BLaER1 treated with 17β-estradiol and CSF1 and Interleukin-3, amounts not matched to agents 10 nM and 100 nM (cell line): ENCODE measurements at regions not wholly inside any gene's neighbourhood (a gene's known extent, or its start where the extent isn't known, plus 50 kb on each side); places are given as distances from the start of the nearest gene placed in this dataset.

ENCODE experiments used
- H3K27ac ChIP-seq, 11 experiments: shearing (Covaris generic); formaldehyde crosslinking; 2 replicates each; pipeline ENCODE4 v1.8.1; 2022
- H3K27me3 ChIP-seq, 11 experiments: shearing (Covaris generic); formaldehyde crosslinking; 2 replicates each; pipeline ENCODE4 v1.8.1; 2022
- H3K36me3 ChIP-seq, 11 experiments: shearing (Covaris generic); formaldehyde crosslinking; 2 replicates each; pipeline ENCODE4 v1.8.1; 2022
- H3K4me1 ChIP-seq, 10 experiments: shearing (Covaris generic); formaldehyde crosslinking; 2 replicates each; pipeline ENCODE4 v1.8.1; 2022
- H3K4me2 ChIP-seq, 11 experiments: shearing (Covaris generic); formaldehyde crosslinking; 2 replicates each; pipeline ENCODE4 v1.8.1; 2022
- H3K4me3 ChIP-seq, 10 experiments: shearing (Covaris generic); formaldehyde crosslinking; 2 replicates each; pipeline ENCODE4 v1.8.1; 2022
- H3K9ac ChIP-seq, 11 experiments: shearing (Covaris generic); formaldehyde crosslinking; 2 replicates each; pipeline ENCODE4 v1.8.1; 2022
- H3K9me3 ChIP-seq, 11 experiments: shearing (Covaris generic); formaldehyde crosslinking; replicated peaks in 1 of 11; 2 replicates each; pipeline ENCODE4 v1.8.1; 2022
- H4K20me1 ChIP-seq, 11 experiments: shearing (Covaris generic); formaldehyde crosslinking; 2 replicates each; pipeline ENCODE4 v1.8.1; 2022
- Cebpa-rat ChIP-seq, 11 experiments: shearing (Covaris generic); IDR thresholded peaks; 2 replicates each; pipeline ENCODE4 v1.8.1; 2022

DNA sequence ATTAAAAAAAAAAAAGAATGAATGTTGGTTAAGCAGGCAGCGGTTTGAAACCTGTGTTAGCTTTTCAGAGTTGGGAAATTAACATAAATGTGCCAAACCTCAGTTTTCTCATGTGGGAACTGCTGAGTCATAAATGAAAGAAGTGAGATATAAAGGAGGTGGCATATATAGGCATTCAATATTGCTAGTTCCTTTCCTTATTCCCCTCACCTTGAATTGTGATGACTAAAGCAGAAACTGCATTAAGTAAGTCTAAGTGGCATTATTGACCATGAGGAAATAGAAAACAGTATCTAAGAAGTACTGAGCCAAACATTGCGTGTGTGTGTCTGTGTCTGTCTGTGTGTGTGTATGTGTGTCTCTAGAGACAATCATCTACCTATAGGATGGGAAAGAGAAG, 691.2 kb downstream of the TLR4 start:
- Histone ChIP-seq H4K20me1 (no peaks in the 10 kb centered on the region), H3K27me3 (no peaks in the 10 kb centered on the region), H3K4me1 (no peaks in the 10 kb centered on the region), H3K36me3 (no peaks in the 10 kb centered on the region), H3K9ac (no peak overlapping the region), H3K4me3 (no peak overlapping the region), H3K4me2 (no peak overlapping the region), H3K9me3 (no peaks in the 10 kb centered on the region), H3K27ac (no peak overlapping the region)
- TF ChIP-seq Cebpa-rat (IDR thresholded peaks at IDR 0.05) = no peak

DNA sequence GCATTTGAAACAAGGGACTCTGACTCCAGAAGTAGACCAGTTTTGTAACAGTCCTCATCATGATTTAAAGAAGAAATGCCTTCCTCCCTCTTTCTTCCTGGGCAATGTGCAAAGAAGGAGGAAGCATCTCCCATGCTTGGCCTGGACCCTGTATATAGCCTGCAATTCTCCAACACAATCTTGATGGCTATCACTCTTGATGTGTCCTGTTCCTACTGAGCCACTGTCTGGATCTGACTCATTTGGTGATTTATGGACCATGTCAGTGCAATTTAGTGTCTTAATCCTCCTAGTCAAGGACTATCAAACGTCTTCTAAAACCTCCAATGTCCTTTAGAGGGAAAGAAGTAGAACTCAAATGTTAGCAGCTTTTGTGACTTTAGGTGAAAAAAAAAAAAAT, 697.3 kb downstream of the TLR4 start:
- no peaks in the 10 kb centered on the region for H3K27me3 ChIP-seq
- no peak for TF ChIP-seq Cebpa-rat (IDR thresholded peaks at IDR 0.05)

DNA sequence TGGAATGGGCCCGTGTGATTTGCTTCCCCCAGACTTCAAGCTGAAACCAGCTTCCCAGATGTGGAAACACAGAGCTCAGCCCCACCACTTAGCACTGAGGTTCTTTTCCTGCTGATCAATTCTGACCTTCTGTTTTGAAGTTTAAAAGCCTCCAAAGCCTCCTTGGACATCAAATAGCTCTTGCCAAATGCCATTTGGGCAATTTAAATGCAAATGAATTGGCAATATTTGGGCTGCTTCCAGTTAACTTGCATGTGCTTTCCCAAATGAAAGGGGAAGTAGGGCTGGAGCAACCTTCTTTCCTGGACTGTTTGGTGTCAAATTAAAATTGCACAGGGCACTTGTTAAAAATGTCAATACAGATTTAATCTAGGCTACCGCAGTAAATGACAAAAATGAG, 710.5 kb downstream of the TLR4 start:
- H3K9me3 ChIP-seq = no peaks in the 10 kb centered on the region
- no peak overlapping the region for H3K4me3 ChIP-seq

More for the DNA sequence above, 697.3 kb downstream of the TLR4 start:
- Histone ChIP-seq H3K27ac (no peak overlapping the region), H3K4me1 (no peaks in the 10 kb centered on the region), H3K9ac (no peak overlapping the region), H4K20me1 (no peaks in the 10 kb centered on the region), H3K4me3 (no peak overlapping the region), H3K4me2 (no peak overlapping the region), H3K9me3 (no peaks in the 10 kb centered on the region), H3K36me3 (no peaks in the 10 kb centered on the region)

DNA sequence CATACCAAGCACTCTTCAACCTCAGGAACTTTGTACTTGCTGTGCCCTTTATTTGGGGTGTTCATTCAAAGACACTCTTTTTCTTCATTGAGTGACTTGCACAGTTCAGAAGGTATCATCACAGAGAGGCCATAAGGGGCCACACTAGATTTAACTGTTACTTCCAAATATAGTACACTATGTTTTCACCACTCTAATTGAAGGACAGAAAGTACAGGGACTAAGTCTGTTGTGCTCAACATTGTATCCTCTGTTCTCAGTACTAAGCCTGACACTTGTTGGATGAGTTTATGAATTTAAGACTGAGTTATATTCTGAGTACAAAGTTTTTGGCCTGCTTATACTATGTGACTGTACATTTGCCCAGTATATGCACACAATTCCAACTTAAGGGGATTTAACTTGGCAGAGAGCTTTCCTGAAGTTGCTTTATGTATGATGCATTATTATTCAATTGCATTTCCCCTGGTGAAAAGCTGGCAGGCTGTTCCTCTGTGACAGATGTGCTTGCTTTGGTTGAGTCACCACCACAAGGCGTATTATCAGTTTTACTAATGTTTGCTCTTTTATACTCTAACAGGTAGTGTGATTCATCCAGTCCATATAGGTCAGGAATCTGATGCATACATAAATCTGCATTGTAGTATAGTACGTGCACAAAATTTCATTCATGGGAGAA, 714.8 kb downstream of the TLR4 start:
- H3K4me2 ChIP-seq = no peak overlapping the region
- H3K4me1 ChIP-seq = peaks cover 0 to 7% (median 0%) of the 10 kb centered on the region in 10 experiments; a peak in 1 of 20 replicates
- H3K36me3 ChIP-seq = no peaks in the 10 kb centered on the region
- no peaks in the 10 kb centered on the region for H3K9me3 ChIP-seq
- TF ChIP-seq Cebpa-rat (IDR thresholded peaks at IDR 0.05) = no peak
- H3K27ac ChIP-seq = no peak overlapping the region
- no peak overlapping the region for H3K4me3 ChIP-seq
- H3K9ac ChIP-seq = no peak overlapping the region
- H3K27me3 ChIP-seq = no peaks in the 10 kb centered on the region
- no peaks in the 10 kb centered on the region for H4K20me1 ChIP-seq

More for the DNA sequence above, 710.5 kb downstream of the TLR4 start:
- TF ChIP-seq Cebpa-rat (IDR thresholded peaks at IDR 0.05) = no peak
- Histone ChIP-seq H3K4me1 (peaks cover 0 to 7% (median 0%) of the 10 kb centered on the region in 10 experiments; a peak in 1 of 20 replicates), H4K20me1 (no peaks in the 10 kb centered on the region), H3K36me3 (no peaks in the 10 kb centered on the region), H3K9ac (no peak overlapping the region), H3K27ac (no peak overlapping the region), H3K27me3 (no peaks in the 10 kb centered on the region), H3K4me2 (peak overlapping the region in 1 of 11 experiments; percentile 3; a peak in 2 of 22 replicates)

DNA sequence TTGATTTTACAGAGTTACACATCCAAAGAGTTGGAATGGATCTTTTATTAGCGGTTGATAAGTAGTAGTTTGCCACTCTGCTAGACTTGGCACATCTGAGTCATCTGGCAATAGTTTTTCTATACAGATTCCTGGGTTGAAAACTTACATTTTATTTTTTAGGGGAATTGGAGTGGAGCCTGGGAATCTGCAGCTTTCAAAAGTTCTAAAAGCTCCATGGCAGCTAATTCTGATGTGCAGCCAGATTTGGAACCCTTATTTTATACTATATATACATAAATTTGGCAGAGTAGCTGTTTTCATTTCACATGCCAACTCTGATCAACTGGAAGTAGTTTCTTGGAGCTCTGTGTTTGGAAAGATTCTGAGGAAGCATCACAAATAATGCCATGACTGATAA, 715.5 kb downstream of the TLR4 start:
- Histone ChIP-seq H3K36me3 (no peaks in the 10 kb centered on the region), H3K4me3 (no peak overlapping the region), H3K4me1 (peaks cover 0 to 5% (median 0%) of the 10 kb centered on the region in 10 experiments; a peak in 1 of 20 replicates), H3K9me3 (no peaks in the 10 kb centered on the region), H3K27ac (no peak overlapping the region), H3K27me3 (no peaks in the 10 kb centered on the region), H3K9ac (no peak overlapping the region), H4K20me1 (no peaks in the 10 kb centered on the region), H3K4me2 (no peak overlapping the region)
- no peak for TF ChIP-seq Cebpa-rat (IDR thresholded peaks at IDR 0.05)

DNA sequence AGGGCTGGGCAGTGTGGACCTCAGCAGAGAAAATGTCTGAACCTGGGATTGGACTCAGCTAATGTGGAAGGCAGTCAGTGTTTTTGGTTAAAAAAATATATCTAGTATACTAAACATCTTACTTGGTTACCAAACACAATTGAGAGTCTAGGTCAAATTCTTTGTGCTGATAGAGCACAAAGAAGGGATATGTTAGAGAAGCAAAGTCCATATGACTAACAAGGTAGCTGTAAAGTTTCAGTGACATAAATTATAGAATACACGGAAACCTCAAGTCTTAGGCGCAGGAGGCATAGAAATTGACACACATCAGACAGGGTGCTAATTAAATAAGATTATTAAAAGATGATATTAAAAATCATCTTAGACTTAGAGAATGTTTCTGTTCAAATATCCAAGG, 718.3 kb downstream of the TLR4 start:
- H3K36me3 ChIP-seq = no peaks in the 10 kb centered on the region

DNA sequence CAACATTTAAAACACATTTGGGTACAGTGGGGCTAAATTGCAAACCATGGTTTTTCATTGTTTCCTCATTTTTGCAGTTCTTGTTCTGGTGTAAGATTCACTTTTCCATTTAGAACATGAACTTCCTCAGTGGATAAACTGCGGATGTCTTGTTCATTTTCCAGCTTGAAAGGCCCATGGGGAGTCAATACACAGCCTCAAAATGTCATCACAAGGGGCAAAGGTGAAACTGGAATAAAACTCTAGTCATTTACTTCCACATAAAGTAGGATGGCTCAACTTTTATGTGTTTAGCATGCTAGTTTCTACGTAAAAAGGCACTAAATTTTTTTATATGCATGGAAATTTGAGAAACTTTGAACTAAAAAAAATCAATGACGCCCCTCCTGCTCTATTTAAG, 718.8 kb downstream of the TLR4 start:
- no peak overlapping the region for H3K4me2 ChIP-seq
- no peaks in the 10 kb centered on the region for H3K4me1 ChIP-seq
- no peak overlapping the region for H3K27ac ChIP-seq
- TF ChIP-seq Cebpa-rat (IDR thresholded peaks at IDR 0.05) = no peak
- no peaks in the 10 kb centered on the region for H3K9me3 ChIP-seq
- H4K20me1 ChIP-seq = no peaks in the 10 kb centered on the region
- no peaks in the 10 kb centered on the region for H3K27me3 ChIP-seq
- no peak overlapping the region for H3K9ac ChIP-seq
- H3K36me3 ChIP-seq = no peaks in the 10 kb centered on the region
- no peak overlapping the region for H3K4me3 ChIP-seq

More for the DNA sequence above, 718.3 kb downstream of the TLR4 start:
- Histone ChIP-seq H4K20me1 (no peaks in the 10 kb centered on the region), H3K4me3 (no peak overlapping the region), H3K9me3 (no peaks in the 10 kb centered on the region), H3K4me1 (no peaks in the 10 kb centered on the region), H3K27ac (no peak overlapping the region), H3K9ac (no peak overlapping the region), H3K27me3 (no peaks in the 10 kb centered on the region), H3K4me2 (no peak overlapping the region)
- no peak for TF ChIP-seq Cebpa-rat (IDR thresholded peaks at IDR 0.05)

DNA sequence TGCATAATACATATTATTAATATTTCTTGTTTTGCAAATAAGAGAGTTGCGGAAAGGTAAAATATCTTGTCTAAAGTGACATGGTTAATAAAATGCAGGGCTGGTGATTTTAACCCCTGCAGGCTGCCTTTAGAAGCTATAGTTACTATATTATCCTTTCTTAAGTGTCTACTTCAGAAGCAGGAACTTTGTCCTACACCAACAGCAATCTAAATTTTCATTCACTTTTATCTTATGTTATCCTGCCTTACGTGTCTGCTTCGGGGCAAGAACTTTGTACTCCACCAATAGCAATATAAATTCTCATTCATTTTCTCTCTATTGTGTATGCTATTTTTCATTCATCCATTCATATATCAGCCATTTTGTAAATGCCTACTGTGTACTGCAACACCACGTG, 719.5 kb downstream of the TLR4 start:
- no peak for TF ChIP-seq Cebpa-rat (IDR thresholded peaks at IDR 0.05)
- no peak overlapping the region for H3K27ac ChIP-seq
- no peaks in the 10 kb centered on the region for H3K27me3 ChIP-seq
- H3K9ac ChIP-seq = no peak overlapping the region
- H3K4me3 ChIP-seq = no peak overlapping the region
- no peaks in the 10 kb centered on the region for H3K36me3 ChIP-seq
- no peaks in the 10 kb centered on the region for H4K20me1 ChIP-seq
- H3K9me3 ChIP-seq = peaks cover 0 to 4% (median 0%) of the 10 kb centered on the region in 11 experiments; a peak in 1 of 22 replicates
- no peaks in the 10 kb centered on the region for H3K4me1 ChIP-seq
- H3K4me2 ChIP-seq = no peak overlapping the region

DNA sequence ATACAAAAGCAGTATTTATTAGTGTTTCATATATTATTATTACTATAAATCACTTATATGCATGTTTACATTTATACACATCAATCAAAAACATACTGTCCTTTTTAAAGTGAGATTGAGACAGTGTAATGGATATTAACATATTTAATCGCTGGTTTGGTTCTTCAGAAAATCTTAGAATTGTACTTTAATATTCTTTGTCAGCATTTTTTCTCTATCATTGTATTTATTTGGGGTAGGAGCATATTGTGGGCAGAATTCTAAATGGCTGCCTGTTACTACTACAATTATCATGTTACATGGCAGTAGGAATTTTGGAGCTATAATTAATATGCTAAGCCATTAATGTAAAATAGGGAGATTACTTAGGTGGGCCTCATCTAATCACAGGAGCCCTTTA, 722.6 kb downstream of the TLR4 start:
- Histone ChIP-seq H4K20me1 (no peaks in the 10 kb centered on the region), H3K9me3 (peaks cover 0 to 5% (median 0%) of the 10 kb centered on the region in 11 experiments; a peak in 1 of 22 replicates), H3K4me2 (no peak overlapping the region), H3K36me3 (no peaks in the 10 kb centered on the region), H3K27ac (no peak overlapping the region), H3K9ac (no peak overlapping the region), H3K27me3 (no peaks in the 10 kb centered on the region), H3K4me3 (no peak overlapping the region), H3K4me1 (no peaks in the 10 kb centered on the region)
- no peak for TF ChIP-seq Cebpa-rat (IDR thresholded peaks at IDR 0.05)

DNA sequence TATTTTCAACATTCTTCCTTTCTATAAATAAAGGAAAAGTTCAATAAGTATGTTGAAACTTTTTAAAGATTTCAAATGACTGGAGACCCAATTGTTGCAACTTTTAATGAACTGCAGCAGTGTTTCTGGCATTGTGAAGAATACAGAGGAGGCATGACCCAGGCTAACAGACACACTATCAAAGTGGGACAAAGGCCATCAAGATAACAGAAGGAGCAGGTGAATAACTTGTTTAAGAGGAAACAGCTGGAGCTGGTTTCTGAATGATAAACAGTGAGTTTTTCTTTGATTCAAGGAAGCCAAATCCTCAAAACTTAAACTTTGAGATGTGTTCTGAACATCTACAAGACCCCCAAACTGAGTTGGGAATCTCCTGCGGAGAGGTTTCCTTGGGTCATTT, 734.6 kb downstream of the TLR4 start:
- Histone ChIP-seq H3K27me3 (no peaks in the 10 kb centered on the region), H3K4me2 (peak overlapping the region in 9 of 11 experiments; percentile 32 to 76 (median 62); a peak in 15 of 22 replicates), H3K4me1 (peaks cover 10 to 74% (median 47%) of the 10 kb centered on the region in 10 experiments; a peak in 19 of 20 replicates), H3K27ac (peak overlapping the region in 3 of 11 experiments; percentile 44 to 76 (median 65); a peak in 5 of 22 replicates), H4K20me1 (no peaks in the 10 kb centered on the region), H3K4me3 (no peak overlapping the region), H3K36me3 (no peaks in the 10 kb centered on the region), H3K9ac (no peak overlapping the region), H3K9me3 (no peaks in the 10 kb centered on the region; a peak in 1 of 22 replicates)
- TF ChIP-seq Cebpa-rat (IDR thresholded peaks at IDR 0.05) = no peak
